UCSD-AML1 (cell line): ENCODE measurements at regions not wholly inside any gene's neighbourhood (a gene's known extent, or its start where the extent isn't known, plus 50 kb on each side); places are given as distances from the start of the nearest gene placed in this dataset.
A peak's percentile ranks its signal among the peaks of the same experiment; 100 is the strongest.

Experiments used
- DNase-seq: peaks from one replicate; lab custom pipeline; 2025; ENCODE audit not compliant: unreplicated experiment; lab: John Stamatoyannopoulos, UW

GRCh38 chr3:117774130-117774529 is 1064.6 kb downstream of the TUSC7 start:
- no peak for DNase-seq

GRCh38 chr3:117786349-117786748 is 1076.8 kb downstream of the TUSC7 start:
- no peak for DNase-seq

- peak; percentile 8 for DNase-seq
Observed at GRCh38 chr3:117788061-117788460, 1078.5 kb downstream of the TUSC7 start.

GRCh38 chr3:117788506-117788905 is 1078.9 kb downstream of the TUSC7 start:
- DNase-seq: peak; percentile 6

- no peak for DNase-seq
Observed at GRCh38 chr3:117790235-117790987, 1080.8 kb downstream of the TUSC7 start.

GRCh38 chr3:117793622-117794265 is 1084.2 kb downstream of the TUSC7 start:
- no peak for DNase-seq

GRCh38 chr3:117798221-117798620 is 1088.6 kb downstream of the TUSC7 start:
- DNase-seq: peak; percentile 6

GRCh38 chr3:117798687-117799386 is 1089.3 kb downstream of the TUSC7 start:
- no peak for DNase-seq

GRCh38 chr3:117799387-117799735 is 1089.8 kb downstream of the TUSC7 start:
- no peak for DNase-seq

- DNase-seq: no peak
Observed at GRCh38 chr3:117801912-117802239, 1092.3 kb downstream of the TUSC7 start.

GRCh38 chr3:117809186-117810081 is 1099.9 kb downstream of the TUSC7 start:
- no peak for DNase-seq

GRCh38 chr3:117811786-117812185 is 1102.2 kb downstream of the TUSC7 start:
- no peak for DNase-seq

GRCh38 chr3:117814975-117815374 is 1105.4 kb downstream of the TUSC7 start:
- no peak for DNase-seq

GRCh38 chr3:117817103-117817502 is 1107.5 kb downstream of the TUSC7 start:
- no peak for DNase-seq

- no peak for DNase-seq
Observed at GRCh38 chr3:117818592-117818991, 1109.0 kb downstream of the TUSC7 start.

GRCh38 chr3:117820658-117821299 is 1111.2 kb downstream of the TUSC7 start:
- no peak for DNase-seq

- no peak for DNase-seq
Observed at GRCh38 chr3:117822416-117822815, 1112.8 kb downstream of the TUSC7 start.

GRCh38 chr3:117836296-117836695 is 1126.7 kb downstream of the TUSC7 start:
- DNase-seq: no peak

- DNase-seq: no peak
Observed at GRCh38 chr3:117837391-117837790, 1127.8 kb downstream of the TUSC7 start.

GRCh38 chr3:117842086-117842485 is 1132.5 kb downstream of the TUSC7 start:
- no peak for DNase-seq

- no peak for DNase-seq
Observed at GRCh38 chr3:117843356-117843755, 1133.8 kb downstream of the TUSC7 start.
